DOHH2 (cell line): ENCODE measurements at regions not wholly inside any gene's neighbourhood (a gene's known extent, or its start where the extent isn't known, plus 50 kb on each side); places are given as distances from the start of the nearest gene placed in this dataset.

Experiments used
- H3F3A ChIP-seq: fragments of 200-600 bp; sonication (generic), shearing (Covaris generic); 2 replicates; pipeline ENCODE4 v1.6.0; 2016; ENCODE audit warnings: antibody characterized with exemption, mild to moderate bottlenecking; ENCODE audit not compliant: control insufficient read depth, insufficient read depth
- H3K27ac ChIP-seq: fragments of 200-600 bp; sonication (generic); 2 replicates; pipeline ENCODE4 v1.5.1; 2014; ENCODE audit warnings: low read depth, mild to moderate bottlenecking, low read length, moderate library complexity
- H3K27me3 ChIP-seq: fragments of 200-600 bp; sonication (generic); 2 replicates; pipeline ENCODE4 v1.6.1; 2014; ENCODE audit warnings: mild to moderate bottlenecking, low read length, mixed read lengths; ENCODE audit not compliant: control insufficient read depth
- H3K36me3 ChIP-seq: fragments of 200-600 bp; sonication (generic); 2 replicates; pipeline ENCODE4 v1.6.1; 2014; ENCODE audit warnings: mild to moderate bottlenecking, low read length, moderate library complexity, mixed read lengths; ENCODE audit not compliant: control insufficient read depth
- H3K4me1 ChIP-seq: fragments of 200-600 bp; sonication (generic); 2 replicates; pipeline ENCODE4 v1.6.1; 2014; ENCODE audit warnings: mild to moderate bottlenecking, low read length, mixed read lengths; ENCODE audit not compliant: control insufficient read depth
- H3K4me2 ChIP-seq: fragments of 200-600 bp; sonication (generic); 2 replicates; pipeline ENCODE4 v1.6.0; 2014; ENCODE audit warnings: mild to moderate bottlenecking, low read length, moderate library complexity
- H3K4me3 ChIP-seq: fragments of 200-600 bp; sonication (generic); 2 replicates; pipeline ENCODE4 v1.5.1; 2014; ENCODE audit warnings: mild to moderate bottlenecking, low read length, mixed read lengths
- H3K79me2 ChIP-seq: fragments of 200-600 bp; sonication (generic); 2 replicates; pipeline ENCODE4 v1.6.1; 2014; ENCODE audit warnings: mild to moderate bottlenecking, low read length, mixed read lengths; ENCODE audit not compliant: control insufficient read depth
- H3K9me2 ChIP-seq: fragments of 200-600 bp; sonication (generic); replicated peaks from 2 replicates; pipeline ENCODE4 v1.6.1; 2014; ENCODE audit warnings: mild to moderate bottlenecking, low read length, mixed read lengths; ENCODE audit not compliant: control insufficient read depth
- H3K9me3 ChIP-seq: fragments of 200-600 bp; sonication (generic); 2 replicates; pipeline ENCODE4 v1.6.1; 2014; ENCODE audit warnings: antibody characterized with exemption, low read length, mixed read lengths; ENCODE audit not compliant: control insufficient read depth, insufficient read depth
- H4K20me1 ChIP-seq: fragments of 200-600 bp; sonication (generic); 2 replicates; pipeline ENCODE4 v1.6.0; 2014; ENCODE audit warnings: low read depth, mild to moderate bottlenecking, antibody characterized with exemption, low read length, moderate library complexity; ENCODE audit not compliant: control insufficient read depth, insufficient read depth
- EZH2phosphoT487 ChIP-seq: fragments of 200-600 bp; sonication (generic); IDR thresholded peaks from 2 replicates; pipeline ENCODE4 v1.6.1; 2017; ENCODE audit warnings: borderline replicate concordance, mild to moderate bottlenecking, antibody characterized with exemption, low read length, moderate library complexity, mixed read lengths
- TF ChIP-seq, protein P1 (sequence below): fragments of 200-600 bp; sonication (generic); IDR thresholded peaks from one replicate; pipeline ENCODE4 v1.5.1; 2014; ENCODE audit warnings: antibody characterized with exemption, mild to moderate bottlenecking, low read depth, low read length; ENCODE audit not compliant: poor library complexity, severe bottlenecking

DNA sequence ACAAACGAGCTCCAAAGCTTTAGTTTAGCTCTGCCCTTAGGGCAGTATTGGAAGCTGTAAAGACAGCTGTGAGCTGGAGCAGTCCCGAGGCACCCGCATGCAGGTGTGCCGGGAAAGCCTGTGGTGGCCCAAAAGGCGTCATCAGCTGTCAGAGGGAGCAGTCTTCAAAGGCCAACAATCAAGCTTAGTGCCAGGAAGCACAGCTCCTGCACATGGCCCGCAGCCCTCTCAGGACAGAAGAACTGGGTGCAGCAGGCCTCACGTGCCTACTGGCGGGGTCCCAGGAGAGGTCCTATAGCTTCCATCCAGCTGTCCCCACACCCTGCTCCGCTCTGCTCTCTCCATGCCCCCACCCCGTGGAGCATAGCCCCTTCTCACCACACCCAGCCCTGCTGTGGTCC lies 92.2 kb upstream of the TRIM2 start:
- Histone ChIP-seq H3K9me3 (no peaks in the 10 kb centered on the region), H3K4me1 (no peaks in the 10 kb centered on the region; the same call in 1 of the 2 replicates), H3K27ac (no peak overlapping the region), H3K79me2 (no peaks in the 10 kb centered on the region), H3K9me2 (no peaks in the 10 kb centered on the region), H4K20me1 (no peaks in the 10 kb centered on the region), H3F3A (no peaks in the 10 kb centered on the region), H3K4me3 (no peak overlapping the region), H3K36me3 (no peaks in the 10 kb centered on the region), H3K27me3 (peaks cover 68% of the 10 kb centered on the region), H3K4me2 (no peak overlapping the region)
- no peak for TF ChIP-seq EZH2phosphoT487
- TF ChIP-seq, protein P1, sequence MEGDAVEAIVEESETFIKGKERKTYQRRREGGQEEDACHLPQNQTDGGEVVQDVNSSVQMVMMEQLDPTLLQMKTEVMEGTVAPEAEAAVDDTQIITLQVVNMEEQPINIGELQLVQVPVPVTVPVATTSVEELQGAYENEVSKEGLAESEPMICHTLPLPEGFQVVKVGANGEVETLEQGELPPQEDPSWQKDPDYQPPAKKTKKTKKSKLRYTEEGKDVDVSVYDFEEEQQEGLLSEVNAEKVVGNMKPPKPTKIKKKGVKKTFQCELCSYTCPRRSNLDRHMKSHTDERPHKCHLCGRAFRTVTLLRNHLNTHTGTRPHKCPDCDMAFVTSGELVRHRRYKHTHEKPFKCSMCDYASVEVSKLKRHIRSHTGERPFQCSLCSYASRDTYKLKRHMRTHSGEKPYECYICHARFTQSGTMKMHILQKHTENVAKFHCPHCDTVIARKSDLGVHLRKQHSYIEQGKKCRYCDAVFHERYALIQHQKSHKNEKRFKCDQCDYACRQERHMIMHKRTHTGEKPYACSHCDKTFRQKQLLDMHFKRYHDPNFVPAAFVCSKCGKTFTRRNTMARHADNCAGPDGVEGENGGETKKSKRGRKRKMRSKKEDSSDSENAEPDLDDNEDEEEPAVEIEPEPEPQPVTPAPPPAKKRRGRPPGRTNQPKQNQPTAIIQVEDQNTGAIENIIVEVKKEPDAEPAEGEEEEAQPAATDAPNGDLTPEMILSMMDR: no peak

DNA sequence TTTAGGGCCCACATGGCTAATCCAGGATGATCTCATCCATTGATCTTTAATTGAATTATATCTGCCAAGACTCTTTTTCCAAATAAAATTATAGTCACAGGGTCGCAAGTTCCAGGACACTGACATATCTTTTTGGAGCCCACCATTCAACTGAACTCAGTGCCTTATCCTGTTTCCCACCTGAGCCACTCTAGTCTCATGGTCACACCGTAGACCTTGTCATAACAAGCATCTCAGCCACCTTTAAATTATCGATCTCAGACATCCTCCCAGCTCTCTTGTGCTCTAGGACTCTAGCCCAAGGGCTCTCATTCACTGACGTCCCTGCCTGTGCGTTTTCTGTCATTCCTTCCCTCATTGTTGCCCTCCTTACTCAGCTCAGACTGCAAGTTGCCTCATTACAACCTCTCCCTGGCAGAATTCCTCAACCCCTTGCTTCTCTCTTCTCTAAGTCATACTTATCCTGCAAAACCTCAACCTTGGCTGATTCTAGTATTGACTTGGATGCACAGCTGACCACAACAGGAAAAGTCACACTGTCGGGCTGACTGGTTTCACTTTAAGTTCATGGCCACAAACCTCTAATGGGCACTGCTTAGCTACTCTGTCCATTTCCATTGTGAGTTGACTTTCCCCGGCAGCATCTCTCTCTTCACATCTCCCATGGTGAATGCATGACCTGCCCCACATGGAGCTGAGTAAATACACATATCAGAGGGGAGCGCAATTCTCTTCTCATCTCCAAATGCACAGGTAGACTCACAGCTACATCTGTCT lies 91.0 kb upstream of the TRIM2 start:
- H3K4me2 ChIP-seq: no peak overlapping the region
- H3K4me3 ChIP-seq: no peak overlapping the region
- TF ChIP-seq, protein P1: no peak
- no peak for TF ChIP-seq EZH2phosphoT487

DNA sequence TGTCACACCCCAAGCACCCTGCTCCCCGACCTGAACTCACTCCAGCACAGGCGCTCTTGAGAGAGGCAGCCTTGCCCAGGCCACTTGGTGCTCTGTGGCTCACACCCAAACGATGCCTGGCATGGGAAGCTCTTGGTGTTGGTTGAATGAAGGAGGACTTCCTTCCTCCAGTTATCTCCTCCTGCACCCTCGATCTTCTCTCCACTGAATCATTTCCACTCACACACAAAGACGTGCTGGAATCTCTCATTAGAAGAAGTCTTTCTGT lies 90.5 kb upstream of the TRIM2 start:
- peaks cover 68% of the 10 kb centered on the region for H3K27me3 ChIP-seq
- H3K4me2 ChIP-seq: no peak overlapping the region
- TF ChIP-seq, protein P1: no peak
- no peak for TF ChIP-seq EZH2phosphoT487
- no peaks in the 10 kb centered on the region for H3K9me2 ChIP-seq
- no peaks in the 10 kb centered on the region; the same call in 1 of the 2 replicates for H3K4me1 ChIP-seq
- no peaks in the 10 kb centered on the region for H3F3A ChIP-seq
- no peaks in the 10 kb centered on the region for H3K36me3 ChIP-seq
- H3K4me3 ChIP-seq: no peak overlapping the region
- H4K20me1 ChIP-seq: no peaks in the 10 kb centered on the region
- no peaks in the 10 kb centered on the region for H3K79me2 ChIP-seq
- H3K9me3 ChIP-seq: no peaks in the 10 kb centered on the region
- no peak overlapping the region for H3K27ac ChIP-seq

More for the DNA sequence above, 91.0 kb upstream of the TRIM2 start:
- Histone ChIP-seq H3K27ac (no peak overlapping the region), H3K79me2 (no peaks in the 10 kb centered on the region), H3K9me2 (no peaks in the 10 kb centered on the region), H3K27me3 (peaks cover 68% of the 10 kb centered on the region), H3F3A (no peaks in the 10 kb centered on the region), H3K36me3 (no peaks in the 10 kb centered on the region), H3K9me3 (no peaks in the 10 kb centered on the region), H3K4me1 (no peaks in the 10 kb centered on the region; the same call in 1 of the 2 replicates), H4K20me1 (no peaks in the 10 kb centered on the region)
